NT2/D1 (cell line): ENCODE measurements at regions not wholly inside any gene's neighbourhood (a gene's known extent, or its start where the extent isn't known, plus 50 kb on each side); places are given as distances from the start of the nearest gene placed in this dataset.

Experiments used
- SUZ12 ChIP-seq: IDR thresholded peaks from 2 replicates; pipeline ENCODE4 v1.6.1; 2011; ENCODE audit not compliant: insufficient read length, insufficient read depth; ENCODE audit errors: extremely low read depth
- YY1 ChIP-seq: IDR thresholded peaks from 2 replicates; pipeline ENCODE4 v1.6.1; 2011; ENCODE audit not compliant: insufficient read length, insufficient read depth
- ZNF274 ChIP-seq: IDR thresholded peaks from 2 replicates; pipeline ENCODE4 v1.6.1; 2011; ENCODE audit warnings: mild to moderate bottlenecking, low read depth, low read length

GRCh38 chr19:30968210-30968609 is 381.0 kb downstream of the TSHZ3 start:
- TF ChIP-seq ZNF274 (no peak), YY1 (no peak), SUZ12 (no peak)
